ENCODE measurements at regions not wholly inside any gene's neighbourhood (a gene's known extent, or its start where the extent isn't known, plus 50 kb on each side); places are given as distances from the start of the nearest gene placed in this dataset.

- DNase-seq (ENCODE audit: low read depth, low spot score): no peak
Measured at GRCh38 chr4:125682730-125683129, 368.0 kb downstream of the FAT4 start.

DNA sequence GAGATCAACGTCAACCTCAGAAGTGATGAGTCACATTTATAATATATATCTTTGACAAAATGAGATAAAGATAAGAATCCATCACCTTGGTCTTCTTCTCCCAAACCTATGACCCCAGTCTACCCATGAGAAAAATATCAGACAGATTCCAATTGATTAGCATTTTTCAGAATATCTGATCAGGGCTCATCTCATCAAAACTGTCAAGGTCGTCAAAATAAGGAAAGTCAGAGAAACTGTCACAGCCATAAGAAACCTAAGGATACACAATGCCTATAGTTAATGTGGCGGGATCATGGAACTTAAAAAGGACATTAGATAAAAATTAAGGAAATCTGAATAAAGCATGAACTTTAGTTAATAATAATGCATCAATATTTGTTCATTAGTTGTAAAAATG, 374.1 kb downstream of the FAT4 start:
- DNase-seq (ENCODE audit: low read depth, low spot score): no peak

DNA sequence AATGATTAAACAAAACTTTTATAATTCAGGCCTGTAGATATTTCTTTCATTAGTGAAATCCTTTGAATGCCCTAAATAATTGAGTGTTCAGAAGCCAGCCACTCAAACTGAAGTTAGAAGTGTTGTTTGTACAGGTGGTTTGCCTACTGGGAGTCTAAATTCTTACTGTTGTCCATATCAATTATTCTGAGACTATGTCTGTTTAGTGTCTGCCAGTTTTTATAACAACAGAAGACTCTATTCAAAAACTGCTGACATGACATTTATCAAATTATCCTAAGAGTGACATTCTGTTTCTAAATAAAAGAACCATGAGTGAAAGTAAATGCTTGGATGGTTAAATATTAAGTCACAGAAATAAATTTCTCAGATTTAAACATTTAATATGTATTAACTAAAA, 375.1 kb downstream of the FAT4 start:
- DNase-seq (ENCODE audit: low read depth, low spot score): no peak

GRCh38 chr4:125693228-125693627, 378.5 kb downstream of the FAT4 start:
- DNase-seq (ENCODE audit: low read depth, low spot score): no peak

DNA sequence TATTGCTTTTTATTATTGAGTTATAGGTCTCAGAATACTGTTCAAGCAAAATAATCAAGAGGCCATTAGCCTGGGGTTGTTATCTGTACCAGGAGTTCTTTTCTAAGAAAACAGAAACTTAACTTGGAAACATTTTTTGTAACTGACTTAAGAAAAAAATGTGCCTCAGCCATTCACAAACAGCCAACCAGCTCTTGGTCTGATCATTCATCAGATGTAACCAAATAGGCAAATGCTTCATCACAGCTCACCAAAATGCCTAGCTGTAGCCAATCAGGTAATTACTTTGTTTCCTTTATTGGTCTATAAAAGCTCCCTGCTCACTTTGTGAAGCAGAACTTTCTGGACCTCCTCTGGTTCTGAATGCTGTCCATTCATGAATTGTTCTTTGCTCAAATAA, 387.7 kb downstream of the FAT4 start:
- DNase-seq (ENCODE audit: low read depth, low spot score): no peak

GRCh38 chr4:125703443-125703842, 388.7 kb downstream of the FAT4 start:
- DNase-seq (ENCODE audit: low read depth, low spot score): peak; percentile 35

- DNase-seq (ENCODE audit: low read depth, low spot score): no peak
Measured at GRCh38 chr4:125704726-125705125, 390.0 kb downstream of the FAT4 start.

DNA sequence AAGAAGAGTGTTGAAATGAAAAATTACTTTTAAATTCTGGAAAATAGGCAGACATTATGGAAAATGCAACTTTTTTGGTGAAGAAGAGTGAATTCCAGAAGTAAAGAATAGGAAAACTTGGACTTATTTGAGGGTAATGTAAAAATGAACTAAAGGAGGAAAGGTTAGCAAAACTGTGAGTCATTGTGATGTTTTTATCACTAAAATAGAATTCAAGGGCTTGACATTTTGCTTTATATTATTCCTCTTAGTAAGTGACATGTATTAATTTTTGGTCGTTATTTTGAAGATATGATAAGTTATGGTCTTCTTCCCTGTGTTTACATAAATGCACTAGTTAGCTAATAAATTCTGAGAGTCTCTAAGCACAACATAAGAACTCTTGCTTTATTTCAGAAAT, 390.9 kb downstream of the FAT4 start:
- no peak for DNase-seq (ENCODE audit: low read depth, low spot score)

- DNase-seq (ENCODE audit: low read depth, low spot score): no peak
Measured at GRCh38 chr4:125707397-125707796, 392.6 kb downstream of the FAT4 start.

DNA sequence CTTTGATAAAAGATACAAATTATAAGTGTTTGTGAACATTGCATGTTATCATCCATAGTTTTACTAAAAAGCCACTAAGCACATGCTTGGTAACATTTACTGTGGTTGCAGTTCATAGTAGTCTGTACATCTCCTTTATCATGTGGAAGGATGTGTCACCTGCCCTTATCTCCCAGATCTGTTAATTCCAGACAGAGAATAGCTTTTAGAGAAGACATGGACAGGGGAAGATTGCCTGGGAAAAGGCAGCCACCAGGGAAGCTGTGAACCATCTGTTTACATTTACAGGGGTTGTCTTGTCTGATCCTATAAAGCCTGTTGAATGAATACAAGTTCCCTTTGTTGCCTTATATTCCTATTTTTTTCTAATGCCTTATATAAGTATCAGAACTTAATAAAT, 396.0 kb downstream of the FAT4 start:
- no peak for DNase-seq (ENCODE audit: low read depth, low spot score)

DNA sequence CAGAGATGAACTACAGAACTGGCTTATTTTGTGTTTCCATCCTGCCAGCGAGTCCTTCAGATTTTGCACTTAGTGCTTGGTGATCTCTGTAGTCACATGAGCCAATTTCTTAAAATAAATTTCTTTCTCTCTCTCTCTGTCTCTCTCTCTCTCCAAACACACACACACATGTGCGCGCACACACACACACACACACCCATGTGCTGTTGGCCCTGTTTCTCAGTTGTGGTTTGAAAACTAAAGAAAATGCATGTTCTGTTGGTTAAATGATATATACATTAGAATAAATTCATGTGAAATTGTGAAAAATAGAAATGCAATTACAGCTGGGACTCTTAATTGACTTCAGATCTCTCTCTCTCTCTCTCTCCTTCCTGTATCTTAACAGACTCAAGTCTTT, 399.3 kb downstream of the FAT4 start:
- DNase-seq (ENCODE audit: low read depth, low spot score): no peak

- DNase-seq (ENCODE audit: low read depth, low spot score): no peak
Measured at GRCh38 chr4:125714845-125715244, 400.1 kb downstream of the FAT4 start.

DNA sequence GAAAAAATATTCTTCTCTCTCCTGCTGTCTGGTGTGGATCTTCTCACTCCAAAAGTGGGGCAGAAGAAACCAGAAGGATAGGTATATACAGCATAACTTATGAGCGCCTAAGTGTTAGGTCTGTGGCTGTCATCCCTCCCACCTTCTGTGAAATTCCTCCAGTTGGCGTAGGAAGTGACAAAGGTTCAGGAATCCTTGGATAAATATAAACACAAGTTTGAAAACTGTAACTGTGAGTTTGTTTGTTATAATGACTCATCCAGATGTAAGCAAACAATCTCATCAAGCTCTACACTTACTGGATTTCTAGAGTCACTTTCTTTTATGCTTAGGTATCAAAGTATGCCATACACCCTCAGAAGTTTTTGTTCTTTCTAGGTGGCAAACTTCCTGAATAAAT, 405.2 kb downstream of the FAT4 start:
- no peak for DNase-seq (ENCODE audit: low read depth, low spot score)

DNA sequence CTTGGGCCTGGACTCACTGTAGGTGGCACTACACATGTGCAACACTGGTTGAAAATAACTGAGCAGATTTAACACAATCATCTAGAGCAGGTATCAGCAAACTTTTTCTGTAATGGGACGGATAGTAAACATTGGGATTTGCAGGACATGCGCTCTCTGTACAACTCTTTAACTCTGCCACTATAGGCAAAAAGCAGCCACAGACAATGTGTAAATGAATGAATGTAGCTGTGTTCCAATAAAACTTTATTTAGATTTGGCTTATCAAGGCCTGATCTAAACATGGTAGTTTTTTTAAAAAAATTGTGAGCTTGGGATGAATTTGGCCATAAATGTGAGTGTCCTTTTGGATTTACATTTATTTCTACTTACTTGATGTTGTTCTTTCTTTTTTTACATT, 407.3 kb downstream of the FAT4 start:
- no peak for DNase-seq (ENCODE audit: low read depth, low spot score)

- no peak for DNase-seq (ENCODE audit: low read depth, low spot score)
Measured at GRCh38 chr4:125725957-125726525, 411.3 kb downstream of the FAT4 start.

- DNase-seq (ENCODE audit: low read depth, low spot score): no peak
Measured at GRCh38 chr4:125727931-125728330, 413.2 kb downstream of the FAT4 start.

DNA sequence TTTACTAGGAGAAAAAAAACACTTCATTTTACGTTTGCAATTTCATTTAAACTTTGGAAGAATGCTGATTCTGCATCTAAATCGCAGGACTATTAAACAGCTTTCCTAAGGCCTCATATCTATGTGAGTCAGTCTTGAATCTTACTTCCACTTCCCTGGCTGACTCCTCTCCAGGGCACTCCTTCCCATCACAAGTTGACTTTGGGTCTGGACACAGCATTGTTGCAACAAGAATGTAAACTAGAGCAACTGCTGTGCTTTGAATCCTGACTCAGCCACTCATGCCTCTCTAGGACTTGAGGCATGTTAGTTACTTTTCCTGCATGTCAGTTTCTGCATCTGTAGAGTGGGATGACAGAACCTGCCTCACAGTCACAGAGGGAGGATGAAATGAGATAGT, 413.8 kb downstream of the FAT4 start:
- no peak for DNase-seq (ENCODE audit: low read depth, low spot score)

GRCh38 chr4:125729171-125729570, 414.4 kb downstream of the FAT4 start:
- DNase-seq (ENCODE audit: low read depth, low spot score): no peak

DNA sequence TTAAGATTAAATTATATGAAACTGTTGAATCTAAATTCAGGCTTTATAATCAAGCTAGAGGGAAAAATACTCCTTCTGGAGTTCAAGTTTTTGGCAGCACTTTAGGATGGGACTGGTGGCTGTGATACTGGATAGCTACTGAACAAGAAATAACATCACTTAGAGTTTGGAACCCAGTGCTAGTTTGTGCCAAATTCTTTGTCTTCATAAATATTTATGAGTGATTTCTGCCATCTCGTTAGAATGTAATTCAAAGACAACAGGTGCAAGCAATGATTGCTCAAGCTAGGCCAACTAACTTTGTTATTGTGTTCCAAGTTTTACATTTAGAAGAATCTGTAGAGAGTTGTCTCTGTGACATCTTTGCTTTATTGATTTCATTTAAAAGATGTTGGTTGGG, 417.9 kb downstream of the FAT4 start:
- DNase-seq (ENCODE audit: low read depth, low spot score): no peak

DNA sequence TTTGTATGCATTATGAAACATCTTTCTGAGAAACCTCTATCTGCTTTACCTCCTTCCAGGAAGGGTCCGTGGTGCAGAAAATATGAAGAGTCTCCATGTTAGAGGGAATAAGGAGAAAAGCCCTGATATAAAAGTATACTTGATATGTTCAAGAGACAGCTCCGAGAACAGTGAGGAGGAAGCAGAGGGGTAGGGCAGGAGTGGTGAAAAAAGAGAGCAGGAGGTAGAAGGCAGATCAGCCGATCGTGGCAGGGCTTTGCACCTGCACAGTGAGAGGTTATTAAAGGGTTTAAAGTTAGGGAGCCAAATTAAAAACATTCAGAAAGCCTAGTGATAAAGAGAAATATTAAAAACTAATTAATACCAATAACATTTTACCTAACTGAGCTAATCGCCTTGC, 419.7 kb downstream of the FAT4 start:
- DNase-seq (ENCODE audit: low read depth, low spot score): no peak

DNA sequence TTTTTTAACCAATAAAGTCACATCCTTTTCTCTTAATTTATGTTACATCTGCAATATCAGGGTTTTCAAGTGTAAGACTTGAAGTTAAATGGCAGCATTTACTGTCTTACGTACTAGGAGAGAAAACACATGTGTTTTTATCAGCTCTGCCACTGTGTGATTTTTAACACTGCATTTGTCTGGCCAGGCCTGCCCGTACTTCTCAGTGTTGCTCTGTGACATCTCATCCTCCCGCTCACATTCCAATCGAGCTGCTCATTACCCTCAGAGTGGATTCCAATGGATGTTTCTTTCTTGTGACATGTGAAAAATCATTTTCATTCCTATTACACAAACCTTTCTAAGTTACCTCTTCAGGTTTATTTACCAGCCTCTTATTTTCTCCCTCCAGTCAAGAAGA, 420.3 kb downstream of the FAT4 start:
- DNase-seq (ENCODE audit: low read depth, low spot score): peak; percentile 79

DNA sequence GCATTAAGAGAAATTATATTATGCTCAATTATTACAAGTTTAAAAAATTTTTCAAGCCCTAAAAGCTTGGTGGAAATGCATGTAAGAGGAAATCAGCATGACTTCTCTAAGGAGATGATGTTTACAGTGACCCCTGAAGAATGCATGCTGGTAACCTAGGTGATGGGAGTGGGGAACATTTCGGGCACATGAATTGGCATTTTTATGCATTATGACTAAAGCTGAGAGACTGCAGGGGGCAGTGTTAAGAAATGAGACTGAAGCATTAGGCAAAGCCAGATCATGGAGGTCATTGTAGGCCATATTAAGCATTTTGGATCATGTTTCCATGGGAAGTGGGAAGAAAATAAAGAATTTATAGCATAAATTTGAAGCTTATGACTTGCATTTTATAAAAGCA, 421.3 kb downstream of the FAT4 start:
- no peak for DNase-seq (ENCODE audit: low read depth, low spot score)

GRCh38 chr4:125739760-125740159, 425.0 kb downstream of the FAT4 start:
- DNase-seq (ENCODE audit: low read depth, low spot score): peak; percentile 99

- DNase-seq (ENCODE audit: low read depth, low spot score): no peak
Measured at GRCh38 chr4:125741825-125742452, 427.2 kb downstream of the FAT4 start.
